Activated effector memory CD4-positive, alpha-beta T cell treated with anti-CD3 and anti-CD28 coated beads, Interleukin-2, amount 50 U/mL, for 16 hours (primary cell): ENCODE measurements at regions not wholly inside any gene's neighbourhood (a gene's known extent, or its start where the extent isn't known, plus 50 kb on each side); places are given as distances from the start of the nearest gene placed in this dataset.
"Not testable (repeated sequence)": the region's sequence is repeated elsewhere in the genome, so short reads cannot be mapped to it uniquely, and the experiment has no call there.

Experiments
- DNase-seq: peaks from one replicate; pipeline ENCODE4 v3.0.0-alpha.2; 2020

GRCh38 chr4:74544655-74545361, 99.9 kb downstream of the AREG start:
- no peak for DNase-seq

GRCh38 chr4:74545448-74545847, 100.5 kb downstream of the AREG start:
- no peak for DNase-seq

- no peak for DNase-seq
Observed at GRCh38 chr4:74546057-74546456, 101.1 kb downstream of the AREG start.

- no peak for DNase-seq
Observed at GRCh38 chr4:74547042-74547441, 102.1 kb downstream of the AREG start.

- no peak for DNase-seq
Observed at GRCh38 chr4:74548561-74548960, 103.6 kb downstream of the AREG start.

GRCh38 chr4:74549936-74550335, 105.0 kb downstream of the AREG start:
- DNase-seq: no peak

- no peak for DNase-seq
Observed at GRCh38 chr4:74555231-74555630, 110.3 kb downstream of the AREG start.

GRCh38 chr4:74555843-74556242, 110.9 kb downstream of the AREG start:
- DNase-seq: no peak

GRCh38 chr4:74559853-74560252, 114.9 kb downstream of the AREG start:
- no peak for DNase-seq

- DNase-seq: no peak
Observed at GRCh38 chr4:74567981-74568380, 123.0 kb downstream of the AREG start.

- DNase-seq: no peak
Observed at GRCh38 chr4:74570095-74570494, 125.2 kb downstream of the AREG start.

- no peak for DNase-seq
Observed at GRCh38 chr4:74578329-74578728, 133.4 kb downstream of the AREG start.

- not testable (repeated sequence) for DNase-seq
Observed at GRCh38 chr4:74578865-74579264, 133.9 kb downstream of the AREG start.

- no peak for DNase-seq
Observed at GRCh38 chr4:74583089-74583700, 138.3 kb downstream of the AREG start.

GRCh38 chr4:74583757-74584156, 138.8 kb downstream of the AREG start:
- no peak for DNase-seq

GRCh38 chr4:74588350-74588749, 143.4 kb downstream of the AREG start:
- no peak for DNase-seq

GRCh38 chr4:74590476-74590875, 145.5 kb downstream of the AREG start:
- no peak for DNase-seq

- no peak for DNase-seq
Observed at GRCh38 chr4:74598611-74599325, 153.8 kb downstream of the AREG start.

- no peak for DNase-seq
Observed at GRCh38 chr4:74603186-74603585, 158.2 kb downstream of the AREG start.

- no peak for DNase-seq
Observed at GRCh38 chr4:74608151-74608949, 163.4 kb downstream of the AREG start.

GRCh38 chr4:74610491-74610890, 165.6 kb downstream of the AREG start:
- no peak for DNase-seq

GRCh38 chr4:74612837-74613236, 167.9 kb downstream of the AREG start:
- DNase-seq: no peak

- DNase-seq: no peak
Observed at GRCh38 chr4:74613266-74613665, 168.3 kb downstream of the AREG start.
